OCI-LY7 (cell line): ENCODE measurements at regions not wholly inside any gene's neighbourhood (a gene's known extent, or its start where the extent isn't known, plus 50 kb on each side); places are given as distances from the start of the nearest gene placed in this dataset.

Experiments used
- BruUV-seq: library from RNA; stranded (reverse); fragments of 400-500 nt; replicated peaks from 2 replicates; lab custom pipeline; 2021; lab: Mats Ljungman, UMichigan
- CTCF ChIA-PET: fragments of 300-600 bp; sonication (Branson Sonifier 250); formaldehyde crosslinking; loops from one replicate; lab custom pipeline; 2022; ENCODE audit warnings: antibody characterized with exemption; ENCODE audit not compliant: unreplicated experiment; lab: Charles Lee
- POLR2A ChIA-PET: fragments of 300-600 bp; sonication (Branson Sonifier 250); formaldehyde crosslinking; loops from one replicate; lab custom pipeline; 2022; ENCODE audit warnings: antibody characterized with exemption; lab: Charles Lee
- DNase-seq: peaks from one replicate; pipeline ENCODE4 v3.0.0-alpha.2; 2015; ENCODE audit warnings: low spot score
- H2AFZ ChIP-seq: fragments of 200-600 bp; sonication (generic), shearing (Covaris generic); 2 replicates; pipeline ENCODE4 v1.6.1; 2014; ENCODE audit warnings: mild to moderate bottlenecking, antibody characterized with exemption, low read length, moderate library complexity
- H3K27ac ChIP-seq: fragments of 200-600 bp; sonication (generic); 2 replicates; pipeline ENCODE4 v1.5.1; 2014; ENCODE audit warnings: mixed run types, low read depth, mild to moderate bottlenecking, moderate library complexity, low read length, inconsistent platforms; ENCODE audit not compliant: poor library complexity, severe bottlenecking
- H3K36me3 ChIP-seq: fragments of 200-600 bp; sonication (generic); 2 replicates; pipeline ENCODE4 v1.6.1; 2014; ENCODE audit warnings: mild to moderate bottlenecking, antibody characterized with exemption, low read length, moderate library complexity, mixed read lengths; ENCODE audit not compliant: insufficient read depth
- H3K4me1 ChIP-seq: fragments of 200-600 bp; sonication (generic); 2 replicates; pipeline ENCODE4 v1.5.1; 2014; ENCODE audit warnings: mild to moderate bottlenecking, low read length; ENCODE audit not compliant: insufficient read depth, poor library complexity, severe bottlenecking
- H3K4me2 ChIP-seq: fragments of 200-600 bp; sonication (generic); 2 replicates; pipeline ENCODE4 v1.6.1; 2014; ENCODE audit warnings: mild to moderate bottlenecking, low read length
- H3K4me3 ChIP-seq: fragments of 200-600 bp; sonication (generic); 2 replicates; pipeline ENCODE4 v1.5.1; 2014; ENCODE audit warnings: mild to moderate bottlenecking, low read depth, low read length; ENCODE audit not compliant: poor library complexity, severe bottlenecking
- H3K79me2 ChIP-seq: fragments of 200-600 bp; sonication (generic); 2 replicates; pipeline ENCODE4 v1.6.1; 2016; ENCODE audit warnings: low read depth, mild to moderate bottlenecking, low read length, moderate library complexity, mixed read lengths; ENCODE audit not compliant: insufficient read depth
- H3K9me2 ChIP-seq: fragments of 200-600 bp; sonication (generic); 2 replicates; pipeline ENCODE4 v1.6.1; 2016; ENCODE audit warnings: mild to moderate bottlenecking, low read length, mixed read lengths; ENCODE audit not compliant: insufficient read depth
- H3K9me3 ChIP-seq: fragments of 200-600 bp; sonication (generic); 2 replicates; pipeline ENCODE4 v1.6.1; 2014; ENCODE audit warnings: mild to moderate bottlenecking, mixed run types, low read length, mixed read lengths
- H4K20me1 ChIP-seq: fragments of 200-600 bp; sonication (generic); 2 replicates; pipeline ENCODE4 v1.6.1; 2014; ENCODE audit warnings: mild to moderate bottlenecking, antibody characterized with exemption, low read length, moderate library complexity, mixed read lengths; ENCODE audit not compliant: insufficient read depth
- EZH2phosphoT487 ChIP-seq: fragments of 200-600 bp; sonication (generic); IDR thresholded peaks from 2 replicates; pipeline ENCODE4 v1.6.1; 2018; ENCODE audit warnings: low read depth, borderline replicate concordance, mild to moderate bottlenecking, mixed run types, antibody characterized with exemption, low read length, moderate library complexity, mixed read lengths
- intact Hi-C: fragments of 100-400 bp; cut with micrococcal nuclease; formaldehyde crosslinking; loops from one replicate; pipeline ENCODE4 v1.10.0; 2022; ENCODE audit not compliant: unreplicated experiment
- TF ChIP-seq, protein P1 (sequence below): fragments of 200-600 bp; sonication (generic); conservative IDR thresholded peaks from 2 replicates; pipeline ENCODE4 v1.5.1; 2014; ENCODE audit warnings: mild to moderate bottlenecking, antibody characterized with exemption, low read length, moderate library complexity, mixed read lengths

DNA sequence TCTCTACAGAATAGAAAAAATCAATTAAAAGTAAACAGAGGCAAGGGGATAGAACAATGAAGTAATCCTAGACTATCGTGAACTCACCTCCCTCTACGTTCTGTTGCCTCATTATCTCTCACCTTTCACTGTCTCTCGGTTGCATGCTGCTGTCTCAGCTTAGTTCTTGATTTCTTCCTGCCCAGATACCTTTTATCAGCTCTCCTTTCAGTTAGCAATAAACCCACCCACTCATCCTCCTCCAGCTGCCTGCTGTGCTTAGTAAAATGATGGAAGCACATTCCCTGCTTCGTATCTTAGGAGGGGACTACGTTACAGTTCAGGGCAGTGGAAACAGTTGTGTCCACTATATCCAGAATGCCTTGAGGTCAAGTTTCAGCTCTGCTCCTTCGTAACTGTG is 1709.5 kb upstream of the AGA start:
- ChIA-PET POLR2A (no interaction called here), CTCF (no interaction called here)
- no peaks in the 10 kb centered on the region for H3K4me1 ChIP-seq
- intact Hi-C loops, result no loop called here
- no peaks in the 10 kb centered on the region for H3K36me3 ChIP-seq
- no peak overlapping the region for H3K27ac ChIP-seq
- TF ChIP-seq EZH2phosphoT487, result no peak
- TF ChIP-seq, protein P1, sequence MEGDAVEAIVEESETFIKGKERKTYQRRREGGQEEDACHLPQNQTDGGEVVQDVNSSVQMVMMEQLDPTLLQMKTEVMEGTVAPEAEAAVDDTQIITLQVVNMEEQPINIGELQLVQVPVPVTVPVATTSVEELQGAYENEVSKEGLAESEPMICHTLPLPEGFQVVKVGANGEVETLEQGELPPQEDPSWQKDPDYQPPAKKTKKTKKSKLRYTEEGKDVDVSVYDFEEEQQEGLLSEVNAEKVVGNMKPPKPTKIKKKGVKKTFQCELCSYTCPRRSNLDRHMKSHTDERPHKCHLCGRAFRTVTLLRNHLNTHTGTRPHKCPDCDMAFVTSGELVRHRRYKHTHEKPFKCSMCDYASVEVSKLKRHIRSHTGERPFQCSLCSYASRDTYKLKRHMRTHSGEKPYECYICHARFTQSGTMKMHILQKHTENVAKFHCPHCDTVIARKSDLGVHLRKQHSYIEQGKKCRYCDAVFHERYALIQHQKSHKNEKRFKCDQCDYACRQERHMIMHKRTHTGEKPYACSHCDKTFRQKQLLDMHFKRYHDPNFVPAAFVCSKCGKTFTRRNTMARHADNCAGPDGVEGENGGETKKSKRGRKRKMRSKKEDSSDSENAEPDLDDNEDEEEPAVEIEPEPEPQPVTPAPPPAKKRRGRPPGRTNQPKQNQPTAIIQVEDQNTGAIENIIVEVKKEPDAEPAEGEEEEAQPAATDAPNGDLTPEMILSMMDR, result no peak
- H3K79me2 ChIP-seq, result no peaks in the 10 kb centered on the region
- no peaks in the 10 kb centered on the region for H4K20me1 ChIP-seq
- no peaks in the 10 kb centered on the region for H3K9me2 ChIP-seq
- H3K4me3 ChIP-seq, result no peak overlapping the region
- no peaks in the 10 kb centered on the region for H3K9me3 ChIP-seq
- H3K4me2 ChIP-seq, result no peak overlapping the region
- no peak for DNase-seq
- BruUV-seq, result no TSS peak
- H2AFZ ChIP-seq, result no peak overlapping the region

DNA sequence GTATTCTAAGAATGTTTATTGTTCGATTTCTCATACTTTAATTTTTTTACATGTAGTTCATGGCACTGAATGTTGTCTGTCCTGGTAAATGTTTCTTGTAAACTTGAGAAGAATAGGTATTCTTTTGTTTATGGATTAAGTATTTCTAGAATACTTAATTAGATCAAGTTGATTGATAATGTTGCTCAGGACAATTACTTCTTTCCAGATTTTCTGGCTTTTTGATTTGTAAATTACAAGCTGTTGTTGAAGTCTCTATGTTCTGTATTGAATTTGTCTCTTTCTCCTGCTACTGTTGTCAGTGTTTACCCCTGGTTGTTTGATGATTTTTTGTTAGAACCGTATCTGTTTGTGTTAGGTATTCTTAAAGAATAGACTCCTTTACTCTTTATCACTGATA is 1720.9 kb upstream of the AGA start:
- no peaks in the 10 kb centered on the region for H4K20me1 ChIP-seq
- H3K9me2 ChIP-seq, result no peaks in the 10 kb centered on the region
- H3K27ac ChIP-seq, result no peak overlapping the region
- no TSS peak for BruUV-seq
- no peak for TF ChIP-seq EZH2phosphoT487
- TF ChIP-seq, protein P1, result no peak
- H3K36me3 ChIP-seq, result no peaks in the 10 kb centered on the region
- H3K4me3 ChIP-seq, result no peak overlapping the region
- CTCF ChIA-PET, result no interaction called here
- no peak overlapping the region for H2AFZ ChIP-seq
- H3K79me2 ChIP-seq, result no peaks in the 10 kb centered on the region
- no peak for DNase-seq
- no peak overlapping the region for H3K4me2 ChIP-seq
- POLR2A ChIA-PET, result interaction anchor here (0.6 to 0.9 kb wide), 2 partner anchors 33 to 66 kb away, joined by 4 read pairs; no protein-coding TSS in a partner anchor
- no peaks in the 10 kb centered on the region for H3K4me1 ChIP-seq
- H3K9me3 ChIP-seq, result no peaks in the 10 kb centered on the region
- intact Hi-C loops, result no loop called here

GRCh38 chr4:179164267-179164999 is 1722.2 kb upstream of the AGA start:
- H3K27ac ChIP-seq, result no peak overlapping the region
- no peaks in the 10 kb centered on the region for H3K9me2 ChIP-seq
- POLR2A ChIA-PET, result interaction anchor here (0.6 kb wide), 1 partner anchor 950 kb away, joined by 3 read pairs; no protein-coding TSS in a partner anchor
- no peaks in the 10 kb centered on the region for H3K79me2 ChIP-seq
- no peaks in the 10 kb centered on the region for H3K9me3 ChIP-seq
- H3K4me1 ChIP-seq, result no peaks in the 10 kb centered on the region
- TF ChIP-seq, protein P1, result no peak
- TF ChIP-seq EZH2phosphoT487, result no peak
- intact Hi-C loops, result no loop called here
- no peak for DNase-seq
- CTCF ChIA-PET, result no interaction called here
- no peak overlapping the region for H2AFZ ChIP-seq
- H3K36me3 ChIP-seq, result no peaks in the 10 kb centered on the region
- H3K4me3 ChIP-seq, result no peak overlapping the region
- H4K20me1 ChIP-seq, result no peaks in the 10 kb centered on the region
- H3K4me2 ChIP-seq, result no peak overlapping the region
- no TSS peak for BruUV-seq
